Fibroblast of lung (primary cell): ENCODE measurements at regions not wholly inside any gene's neighbourhood (a gene's known extent, or its start where the extent isn't known, plus 50 kb on each side); places are given as distances from the start of the nearest gene placed in this dataset.

Experiments used
- DNase-seq, 2 donors: peaks; one replicate each; pipeline versions ENCODE4 v3.0.0 to v3.0.0-alpha.2; 2010; ENCODE audit warnings: low read depth in 2 of 2
- H2AFZ ChIP-seq: 2 replicates; pipeline ENCODE4 v1.5.1; 2012; ENCODE audit warnings: low read length, control low read depth, inconsistent platforms
- H3K27ac ChIP-seq: 2 replicates; pipeline ENCODE4 v1.5.1; 2011; ENCODE audit warnings: low read length, control low read depth; ENCODE audit not compliant: insufficient read depth
- H3K27me3 ChIP-seq: 2 replicates; pipeline ENCODE4 v1.5.1; 2011; ENCODE audit warnings: mild to moderate bottlenecking, low read length; ENCODE audit not compliant: control insufficient read depth, insufficient read depth
- H3K36me3 ChIP-seq: 2 replicates; pipeline ENCODE4 v1.5.1; 2011; ENCODE audit warnings: low read length; ENCODE audit not compliant: control insufficient read depth, insufficient read depth
- H3K4me1 ChIP-seq: 2 replicates; pipeline ENCODE4 v1.5.1; 2011; ENCODE audit warnings: low read length; ENCODE audit not compliant: control insufficient read depth, insufficient read depth; ENCODE audit errors: extremely low read depth
- H3K4me2 ChIP-seq: 2 replicates; pipeline ENCODE4 v1.5.1; 2011; ENCODE audit warnings: low read length, control low read depth; ENCODE audit not compliant: insufficient read depth; ENCODE audit errors: extremely low read depth
- H3K4me3 ChIP-seq, 4 experiments: fragments of 200-600 bp in 1 of 4; sonication (generic) in 1 of 4; replicated peaks in 1 of 4; 2 replicates each; pipeline ENCODE4 v1.5.1; 2011 to 2016; ENCODE audit warnings: low read length in 4 of 4, low read depth in 3 of 4, mild to moderate bottlenecking in 3 of 4, control low read depth in 2 of 4, inconsistent platforms in 1 of 4, mixed read lengths in 1 of 4; ENCODE audit not compliant: insufficient read depth in 1 of 4; ENCODE audit errors: control extremely low read depth in 1 of 4
- H3K79me2 ChIP-seq: 2 replicates; pipeline ENCODE4 v1.5.1; 2012; ENCODE audit warnings: mild to moderate bottlenecking, low read length, inconsistent platforms; ENCODE audit not compliant: control insufficient read depth, insufficient read depth
- H3K9ac ChIP-seq: 2 replicates; pipeline ENCODE4 v1.5.1; 2011; ENCODE audit warnings: mild to moderate bottlenecking, low read length, control low read depth; ENCODE audit not compliant: insufficient read depth
- H3K9me3 ChIP-seq: 2 replicates; pipeline ENCODE4 v1.5.1; 2012; ENCODE audit warnings: low read depth, low read length; ENCODE audit not compliant: control insufficient read depth, insufficient read depth
- H4K20me1 ChIP-seq: 2 replicates; pipeline ENCODE4 v1.5.1; 2011; ENCODE audit warnings: low read length; ENCODE audit not compliant: control insufficient read depth, insufficient read depth; ENCODE audit errors: extremely low read depth
- CTCF ChIP-seq, 2 donors: IDR thresholded peaks in 1 of 2; conservative IDR thresholded peaks in 1 of 2; 1 replicate in 1 of 2; 2 replicates in 1 of 2; pipeline ENCODE4 v1.5.1; 2011 to 2012; ENCODE audit warnings: low read length in 2 of 2, control low read depth in 1 of 2, inconsistent platforms in 1 of 2, low read depth in 1 of 2, mild to moderate bottlenecking in 1 of 2
- EZH2 ChIP-seq: IDR thresholded peaks from 2 replicates; pipeline ENCODE4 v1.5.1; 2012; ENCODE audit warnings: low read length, control low read depth, mild to moderate bottlenecking; ENCODE audit errors: missing control alignments

- no peak overlapping the region for H3K4me2 ChIP-seq
- no peaks in the 10 kb centered on the region for H3K79me2 ChIP-seq
- DNase-seq: peak; percentile 94 to 98
- TF ChIP-seq CTCF (conservative IDR thresholded peaks at IDR 0.05 in 1 of 2, IDR thresholded peaks at IDR 0.05 in 1 of 2; ENCODE audit: low read depth in 1 of 2, low read length in 2 of 2) (no peak), EZH2 (no peak)
- H3K27me3 ChIP-seq: no peaks in the 10 kb centered on the region
- H3K4me1 ChIP-seq: no peaks in the 10 kb centered on the region
- H4K20me1 ChIP-seq: no peaks in the 10 kb centered on the region
- H3K4me3 ChIP-seq: no peak overlapping the region
- no peaks in the 10 kb centered on the region for H3K9me3 ChIP-seq
- no peak overlapping the region for H2AFZ ChIP-seq
- no peak overlapping the region for H3K9ac ChIP-seq
- no peak overlapping the region for H3K27ac ChIP-seq
- no peaks in the 10 kb centered on the region for H3K36me3 ChIP-seq
Measured at GRCh38 chr21:25107708-25108107, 499.6 kb downstream of the MRPL39 start.

- H3K9ac ChIP-seq: no peak overlapping the region
- no peaks in the 10 kb centered on the region for H3K36me3 ChIP-seq
- no peak overlapping the region for H2AFZ ChIP-seq
- no peaks in the 10 kb centered on the region for H3K9me3 ChIP-seq
- no peaks in the 10 kb centered on the region for H3K27me3 ChIP-seq
- peak; percentile 19 to 83 for DNase-seq
- H3K4me3 ChIP-seq: no peak overlapping the region
- H3K4me1 ChIP-seq: no peaks in the 10 kb centered on the region
- H3K27ac ChIP-seq: no peak overlapping the region
- H3K4me2 ChIP-seq: no peak overlapping the region
- no peaks in the 10 kb centered on the region for H4K20me1 ChIP-seq
- TF ChIP-seq EZH2: no peak
- TF ChIP-seq CTCF (conservative IDR thresholded peaks at IDR 0.05 in 1 of 2, IDR thresholded peaks at IDR 0.05 in 1 of 2; ENCODE audit: low read depth in 1 of 2, low read length in 2 of 2): no peak
- no peaks in the 10 kb centered on the region for H3K79me2 ChIP-seq
Measured at GRCh38 chr21:25103500-25104207, 503.6 kb downstream of the MRPL39 start.

GRCh38 chr21:25097648-25098047 is 509.6 kb downstream of the MRPL39 start:
- Histone ChIP-seq H3K79me2 (no peaks in the 10 kb centered on the region), H3K4me3 (no peak overlapping the region), H3K27ac (no peak overlapping the region), H3K9me3 (no peaks in the 10 kb centered on the region), H3K4me2 (no peak overlapping the region), H3K9ac (no peak overlapping the region), H3K27me3 (no peaks in the 10 kb centered on the region), H2AFZ (no peak overlapping the region), H3K4me1 (no peaks in the 10 kb centered on the region), H3K36me3 (no peaks in the 10 kb centered on the region), H4K20me1 (no peaks in the 10 kb centered on the region)
- DNase-seq: no peak
- TF ChIP-seq EZH2 (no peak), CTCF (conservative IDR thresholded peaks at IDR 0.05 in 1 of 2, IDR thresholded peaks at IDR 0.05 in 1 of 2; ENCODE audit: low read depth in 1 of 2, low read length in 2 of 2) (no peak)
